ENCODE measurements at regions not wholly inside any gene's neighbourhood (a gene's known extent, or its start where the extent isn't known, plus 50 kb on each side); places are given as distances from the start of the nearest gene placed in this dataset.

GRCh38 chr5:96197347-96197746, 235.7 kb upstream of the ELL2 start:
- H3K27ac ChIP-seq (ENCODE audit: low read depth, low read length) = no peak overlapping the region
- no peaks in the 10 kb centered on the region for H3K27me3 ChIP-seq (ENCODE audit: control insufficient read depth, insufficient read depth, low read length)
- no peak for DNase-seq (ENCODE audit: low read depth, low spot score)
- no peak overlapping the region for H3K4me3 ChIP-seq (ENCODE audit: low read depth, low read length)
- ChIA-PET POLR2A (no interaction called here), CTCF (no interaction called here)
- no peak for TF ChIP-seq CTCF (IDR thresholded peaks at IDR 0.05; ENCODE audit: low read depth, low read length)
- no peaks in the 10 kb centered on the region for H3K9me3 ChIP-seq (ENCODE audit: control insufficient read depth, insufficient read depth, low read length)

- ChIA-PET CTCF (interaction anchor here (1.1 kb wide), 1 partner anchor 19 kb away, joined by 4 read pairs; no protein-coding TSS in a partner anchor), POLR2A (no interaction called here)
- Histone ChIP-seq H3K27ac (ENCODE audit: low read depth, low read length) (no peak overlapping the region), H3K9me3 (ENCODE audit: control insufficient read depth, insufficient read depth, low read length) (no peaks in the 10 kb centered on the region), H3K27me3 (ENCODE audit: control insufficient read depth, insufficient read depth, low read length) (no peaks in the 10 kb centered on the region), H3K4me3 (ENCODE audit: low read depth, low read length) (no peak overlapping the region)
- no peak for TF ChIP-seq CTCF (IDR thresholded peaks at IDR 0.05; ENCODE audit: low read depth, low read length)
- DNase-seq (ENCODE audit: low read depth, low spot score) = no peak
These were observed 235.2 kb upstream of the ELL2 start for GRCh38 chr5:96196890-96197289.

GRCh38 chr5:96196407-96196806, 234.8 kb upstream of the ELL2 start:
- H3K27ac ChIP-seq (ENCODE audit: low read depth, low read length) = no peak overlapping the region
- TF ChIP-seq CTCF (IDR thresholded peaks at IDR 0.05; ENCODE audit: low read depth, low read length) = no peak
- CTCF ChIA-PET = interaction anchor here (1.1 kb wide), 1 partner anchor 20 kb away, joined by 4 read pairs; no protein-coding TSS in a partner anchor
- no peak for DNase-seq (ENCODE audit: low read depth, low spot score)
- H3K9me3 ChIP-seq (ENCODE audit: control insufficient read depth, insufficient read depth, low read length) = no peaks in the 10 kb centered on the region
- H3K4me3 ChIP-seq (ENCODE audit: low read depth, low read length) = no peak overlapping the region
- H3K27me3 ChIP-seq (ENCODE audit: control insufficient read depth, insufficient read depth, low read length) = no peaks in the 10 kb centered on the region
- POLR2A ChIA-PET = no interaction called here

- H3K9me3 ChIP-seq (ENCODE audit: control insufficient read depth, insufficient read depth, low read length) = no peaks in the 10 kb centered on the region
- TF ChIP-seq CTCF (IDR thresholded peaks at IDR 0.05; ENCODE audit: low read depth, low read length) = no peak
- no peak for DNase-seq (ENCODE audit: low read depth, low spot score)
- POLR2A ChIA-PET = no interaction called here
- CTCF ChIA-PET = no interaction called here
- H3K27ac ChIP-seq (ENCODE audit: low read depth, low read length) = no peak overlapping the region
- no peaks in the 10 kb centered on the region for H3K27me3 ChIP-seq (ENCODE audit: control insufficient read depth, insufficient read depth, low read length)
- no peak overlapping the region for H3K4me3 ChIP-seq (ENCODE audit: low read depth, low read length)
These were observed 233.5 kb upstream of the ELL2 start for GRCh38 chr5:96195123-96195522.

- no peaks in the 10 kb centered on the region for H3K9me3 ChIP-seq (ENCODE audit: control insufficient read depth, insufficient read depth, low read length)
- POLR2A ChIA-PET = no interaction called here
- CTCF ChIA-PET = no interaction called here
- DNase-seq (ENCODE audit: low read depth, low spot score) = no peak
- TF ChIP-seq CTCF (IDR thresholded peaks at IDR 0.05; ENCODE audit: low read depth, low read length) = no peak
- no peak overlapping the region for H3K27ac ChIP-seq (ENCODE audit: low read depth, low read length)
- H3K4me3 ChIP-seq (ENCODE audit: low read depth, low read length) = no peak overlapping the region
- H3K27me3 ChIP-seq (ENCODE audit: control insufficient read depth, insufficient read depth, low read length) = no peaks in the 10 kb centered on the region
These were observed 232.9 kb upstream of the ELL2 start for GRCh38 chr5:96194593-96194992.
